Activated T-cell treated with anti-CD3 and anti-CD28 coated beads for 1 hour (primary cell): ENCODE measurements at regions not wholly inside any gene's neighbourhood (a gene's known extent, or its start where the extent isn't known, plus 50 kb on each side); places are given as distances from the start of the nearest gene placed in this dataset.
"Not testable (repeated sequence)": the region's sequence is repeated elsewhere in the genome, so short reads cannot be mapped to it uniquely, and the experiment has no call there.

Source experiments
- DNase-seq: peaks from one replicate; pipeline ENCODE4 v3.0.0-alpha.2; 2020; ENCODE audit warnings: low read depth

DNA sequence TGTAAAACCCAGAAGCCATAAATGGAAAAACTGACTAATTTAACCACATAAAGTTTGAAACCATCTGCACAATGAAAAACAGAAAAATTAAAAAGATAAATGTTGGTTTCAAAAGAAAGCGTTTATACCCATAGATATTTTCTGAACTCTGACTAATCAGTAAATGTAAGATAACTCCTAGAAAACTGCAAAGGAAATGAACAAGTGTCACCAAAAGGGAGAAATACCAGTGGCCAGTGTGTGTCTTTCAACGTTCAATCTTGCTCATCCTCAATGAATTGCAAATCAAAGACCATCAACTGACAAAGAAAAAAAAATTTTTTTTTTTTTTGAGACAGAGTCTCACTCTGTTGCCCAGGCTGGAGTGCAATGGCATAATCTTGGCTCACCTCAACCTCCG lies 180.1 kb downstream of the SYK start:
- no peak for DNase-seq

DNA sequence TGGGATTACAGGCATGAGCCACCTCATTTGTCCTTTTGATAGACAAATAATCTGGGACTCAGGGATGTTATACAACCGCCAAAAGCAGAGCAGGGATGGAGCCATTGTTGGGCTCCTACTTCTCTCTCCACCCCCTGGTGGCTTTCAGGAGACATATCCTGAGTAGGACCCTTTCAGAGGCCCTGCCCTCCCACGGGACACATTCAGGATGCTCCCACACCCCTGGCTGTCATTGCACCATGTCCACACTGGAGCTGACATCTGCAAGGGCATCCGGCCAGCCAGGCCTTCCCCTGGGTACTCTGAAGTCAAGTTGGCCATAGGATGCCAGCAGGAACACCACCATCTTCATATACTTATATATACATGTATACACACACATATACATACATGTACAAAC lies 181.8 kb downstream of the SYK start:
- DNase-seq = no peak

DNA sequence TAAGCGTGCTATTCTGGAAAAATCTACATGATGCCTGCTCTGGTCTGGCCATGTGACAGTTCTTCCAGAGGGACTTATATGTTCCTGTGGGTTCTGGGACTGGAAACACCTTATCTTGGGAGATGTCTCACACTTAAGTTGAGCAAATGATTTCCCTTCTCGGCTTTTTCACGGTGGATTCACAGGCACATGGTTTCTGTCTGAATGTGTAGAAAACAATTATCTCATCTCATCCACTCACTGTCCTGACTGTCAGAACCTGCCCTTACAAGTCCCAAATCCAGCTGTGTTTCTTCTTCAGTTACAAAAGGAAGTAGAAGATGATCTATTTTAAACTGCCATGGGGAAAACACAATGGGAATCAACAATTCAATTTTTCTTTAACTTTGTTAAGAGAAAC lies 184.0 kb downstream of the SYK start:
- DNase-seq = no peak

DNA sequence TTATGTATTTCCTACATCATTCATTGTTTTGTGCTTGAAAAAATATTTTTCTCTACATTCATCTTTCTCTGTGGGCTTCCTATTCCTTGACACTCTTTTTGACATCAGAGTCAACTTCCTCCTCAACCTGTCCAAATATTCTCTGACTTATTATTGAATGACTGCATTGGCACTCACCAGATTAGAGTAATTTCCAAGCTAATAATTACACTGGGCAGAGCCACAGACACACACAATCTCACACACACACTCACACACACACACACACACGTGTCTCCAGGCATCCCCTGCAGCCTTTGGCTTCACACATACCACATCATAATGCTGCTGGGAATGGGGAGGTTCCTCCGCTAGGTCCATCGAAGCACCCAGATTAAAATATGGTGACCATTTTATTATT lies 184.5 kb downstream of the SYK start:
- DNase-seq = no peak

DNA sequence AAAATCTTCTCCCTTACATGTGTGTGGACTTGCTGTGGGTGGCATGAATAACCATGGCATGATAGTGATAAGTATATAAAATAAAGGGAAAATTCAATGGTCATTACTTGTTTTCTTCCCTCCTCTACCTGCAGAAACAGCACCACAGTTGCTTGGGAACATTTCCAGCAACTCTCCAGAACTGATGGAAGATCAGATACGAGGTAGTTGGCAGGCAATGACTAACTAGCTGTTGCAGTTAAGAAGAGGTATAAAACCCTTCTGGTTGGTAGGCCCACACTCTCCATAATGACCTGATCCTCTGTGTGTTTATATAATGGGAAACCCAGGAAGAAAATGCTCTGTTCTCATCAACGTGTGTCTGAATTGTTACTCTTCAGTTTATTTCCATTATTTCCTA lies 185.9 kb downstream of the SYK start:
- DNase-seq = no peak

DNA sequence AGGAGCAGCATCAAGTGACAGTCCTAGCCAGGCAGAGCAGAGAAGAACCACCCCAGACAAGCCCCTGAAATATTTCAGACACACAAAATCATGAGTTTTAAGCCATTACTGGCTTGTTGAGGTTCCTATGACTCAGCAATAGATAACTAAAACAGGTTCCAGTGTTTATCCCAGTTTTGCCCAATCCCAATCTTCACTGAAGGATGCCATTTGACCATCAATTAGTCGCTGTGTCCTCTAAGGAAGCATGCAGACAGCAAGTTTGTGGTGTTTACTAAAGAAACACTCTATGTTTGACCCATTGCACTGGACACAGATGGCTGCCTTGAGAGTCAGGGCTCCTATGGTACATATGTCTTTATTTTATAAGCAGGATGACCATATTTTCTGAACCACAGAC lies 186.7 kb downstream of the SYK start:
- DNase-seq = no peak

DNA sequence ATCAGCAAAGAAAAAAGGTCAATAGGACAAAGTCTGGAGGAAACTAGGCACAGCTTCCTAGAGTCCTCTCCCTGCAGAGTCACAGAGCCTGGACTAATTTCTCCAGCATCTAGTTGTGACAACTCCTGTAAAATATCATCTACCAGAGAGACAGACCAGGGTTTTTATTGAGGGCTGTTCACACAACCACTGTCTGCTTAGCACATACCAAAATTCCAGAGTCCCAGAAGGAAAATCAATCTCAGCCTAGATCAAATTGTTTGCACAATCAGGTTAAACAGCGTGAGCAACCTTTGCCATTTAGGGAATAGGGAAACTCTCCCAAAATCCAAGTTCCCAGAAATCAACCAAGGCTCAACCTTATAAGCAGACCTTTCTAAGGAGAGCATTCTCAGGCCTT lies 190.3 kb downstream of the SYK start:
- no peak for DNase-seq

DNA sequence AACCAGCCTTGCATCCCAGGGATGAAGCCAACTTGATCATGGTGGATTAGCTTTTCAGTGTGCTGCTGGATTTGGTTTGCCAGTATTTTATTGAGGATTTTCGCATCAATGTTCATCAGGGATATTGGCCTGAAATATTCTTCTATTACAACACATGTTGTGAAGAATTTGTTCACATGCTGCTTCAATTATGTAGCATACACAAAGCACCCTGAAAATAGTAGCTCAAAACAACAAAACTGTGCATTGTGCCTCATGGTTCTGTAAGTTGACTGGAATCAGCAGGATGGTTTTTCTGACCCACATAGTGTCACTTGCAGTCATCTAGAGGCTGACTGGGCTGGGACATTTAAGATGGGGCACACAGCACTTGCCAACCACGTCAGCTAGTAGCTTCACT lies 193.9 kb downstream of the SYK start:
- DNase-seq = no peak

DNA sequence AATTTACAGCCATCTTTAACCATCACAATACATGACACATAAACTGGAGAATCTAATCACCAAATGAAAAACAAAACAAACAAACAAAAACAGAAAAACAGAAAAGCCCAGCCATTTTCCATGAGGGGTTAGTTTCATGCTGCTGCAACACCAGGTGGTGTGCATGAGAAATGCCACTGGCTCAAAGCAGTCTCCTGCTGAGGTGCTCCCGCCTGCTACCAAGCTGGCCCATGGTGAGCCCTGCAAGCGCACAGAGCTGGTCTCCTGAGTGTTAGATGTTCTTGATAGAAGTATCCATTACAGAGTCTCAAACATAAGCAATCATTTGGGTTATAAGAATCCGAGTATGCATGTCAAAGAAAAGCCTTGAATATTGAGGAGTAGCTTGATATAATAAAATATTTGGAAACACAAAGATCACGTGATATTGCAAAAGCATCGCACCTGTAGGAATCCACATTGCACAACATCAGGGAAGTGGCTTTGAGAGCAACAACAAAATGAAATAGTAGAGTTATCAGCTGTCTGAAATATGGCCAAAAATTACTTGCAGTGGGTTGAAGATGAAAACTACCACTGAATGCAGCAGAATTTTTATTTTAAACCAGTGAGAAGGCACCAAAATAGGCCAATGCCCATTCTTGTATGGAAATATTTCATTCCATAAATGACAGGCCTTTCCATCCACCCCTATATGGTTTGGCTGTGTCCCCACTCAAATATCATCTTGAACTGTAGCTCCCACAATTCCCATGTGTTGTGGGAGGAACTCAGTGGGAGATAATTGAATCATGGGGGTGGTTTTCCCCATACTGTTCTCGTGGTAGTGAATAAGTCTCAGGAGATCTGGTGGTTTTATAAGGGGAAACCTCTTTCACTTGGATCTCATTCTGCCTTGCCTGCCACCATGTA lies 194.8 kb downstream of the SYK start:
- DNase-seq = no peak

DNA sequence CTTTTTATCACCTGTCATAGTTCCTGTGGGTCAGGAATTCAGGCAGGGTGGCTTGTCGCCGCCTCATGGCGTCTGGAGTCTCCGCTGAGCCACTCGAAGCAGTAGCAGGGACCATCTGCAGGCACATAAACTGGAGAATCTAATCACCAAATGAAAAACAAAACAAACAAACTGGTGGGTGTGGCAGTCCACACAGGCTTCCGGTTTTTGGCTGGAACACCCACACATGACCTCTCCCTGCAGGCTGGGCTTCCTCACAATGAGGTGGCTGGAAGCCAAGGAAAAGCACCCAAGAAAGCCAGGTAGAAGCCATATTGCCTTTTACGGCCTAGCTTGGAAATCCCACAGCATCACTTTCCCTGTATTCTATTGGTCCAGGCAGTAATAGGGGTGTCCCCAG lies 197.0 kb downstream of the SYK start:
- DNase-seq = no peak

DNA sequence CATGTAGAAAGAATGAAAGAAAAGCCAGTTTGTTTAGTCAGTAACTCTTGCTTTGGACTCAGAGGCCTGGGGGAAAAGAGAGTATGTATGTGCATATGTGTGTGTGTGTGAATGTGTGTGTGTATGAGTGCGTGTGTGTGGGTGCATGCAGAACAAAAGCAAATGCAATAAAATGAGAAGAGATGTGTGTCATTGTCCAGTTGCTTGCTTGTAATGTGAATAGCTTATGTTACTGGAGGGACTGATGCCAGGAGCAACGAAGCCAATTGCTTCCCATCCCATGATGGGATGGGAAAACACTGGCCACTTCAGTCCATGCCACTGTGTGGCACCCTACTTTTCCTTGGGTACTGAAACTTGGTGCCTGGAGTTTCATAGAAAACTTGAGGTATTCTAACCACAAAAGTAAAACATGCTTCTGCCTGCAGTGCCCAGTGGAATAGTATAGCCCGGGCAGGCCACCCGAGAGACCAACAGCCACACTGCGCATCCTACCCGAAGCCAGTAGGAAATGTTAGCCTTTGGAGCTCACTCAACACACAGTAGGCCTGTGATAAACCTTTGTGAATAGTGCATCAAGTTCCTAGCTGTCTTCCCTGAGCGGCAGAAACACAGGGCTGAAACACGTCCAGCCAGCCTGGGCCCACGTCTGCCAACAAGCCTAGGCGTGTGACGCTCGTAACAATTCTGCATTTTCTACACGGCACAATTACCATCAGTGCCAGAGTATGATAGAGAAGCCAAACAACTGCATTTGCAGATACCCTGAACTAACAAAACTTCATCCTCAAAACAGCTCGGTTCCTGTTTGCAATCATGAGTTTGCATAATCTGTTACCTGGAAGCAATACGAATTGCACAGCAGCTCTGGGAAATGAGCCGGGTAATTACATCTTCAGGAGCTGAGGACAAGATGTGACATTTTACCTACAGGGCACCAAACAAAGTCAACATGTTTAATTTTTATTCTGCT lies 198.1 kb downstream of the SYK start:
- no peak for DNase-seq

DNA sequence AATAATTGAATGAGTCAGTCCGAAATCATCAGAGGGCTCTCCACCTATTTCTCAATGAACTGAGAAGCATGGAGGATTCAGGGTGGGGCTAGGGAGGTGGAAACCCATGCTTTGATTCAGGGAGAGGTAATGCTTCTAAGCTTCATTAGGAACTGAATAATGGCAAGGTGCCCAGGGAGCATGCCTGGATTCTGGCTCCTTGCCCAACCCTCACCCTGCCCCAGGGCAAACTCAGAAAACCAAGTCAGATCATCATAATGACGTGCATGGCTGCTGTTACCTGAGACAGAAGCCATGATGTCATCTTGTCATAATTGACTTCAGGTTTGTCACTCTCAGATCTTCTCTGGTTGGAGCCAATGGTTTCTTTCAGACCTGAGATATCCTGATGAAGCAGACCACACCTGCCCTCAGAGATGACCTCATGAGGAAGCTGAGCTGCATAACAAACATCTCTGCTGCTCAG lies 199.6 kb downstream of the SYK start:
- DNase-seq = no peak

DNA sequence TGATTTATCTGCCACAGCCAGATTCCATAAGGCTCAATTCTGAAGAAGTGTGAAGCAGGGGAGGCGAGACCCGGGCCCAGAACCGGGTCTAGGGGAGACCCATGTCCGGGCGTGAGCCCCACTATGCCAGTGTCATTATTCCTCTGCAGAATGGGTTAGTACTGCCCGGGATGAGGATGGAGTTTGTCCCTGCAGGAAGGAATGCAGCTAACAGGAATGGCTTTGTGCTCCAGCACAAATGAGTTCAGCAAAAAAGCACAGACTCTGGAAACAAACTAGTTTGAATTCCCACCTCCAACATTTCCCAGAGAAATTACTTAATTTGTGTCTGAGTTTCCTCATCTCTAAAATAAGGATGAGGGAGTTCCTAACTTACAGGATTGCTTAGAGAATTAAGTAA lies 202.9 kb downstream of the SYK start:
- DNase-seq = no peak

DNA sequence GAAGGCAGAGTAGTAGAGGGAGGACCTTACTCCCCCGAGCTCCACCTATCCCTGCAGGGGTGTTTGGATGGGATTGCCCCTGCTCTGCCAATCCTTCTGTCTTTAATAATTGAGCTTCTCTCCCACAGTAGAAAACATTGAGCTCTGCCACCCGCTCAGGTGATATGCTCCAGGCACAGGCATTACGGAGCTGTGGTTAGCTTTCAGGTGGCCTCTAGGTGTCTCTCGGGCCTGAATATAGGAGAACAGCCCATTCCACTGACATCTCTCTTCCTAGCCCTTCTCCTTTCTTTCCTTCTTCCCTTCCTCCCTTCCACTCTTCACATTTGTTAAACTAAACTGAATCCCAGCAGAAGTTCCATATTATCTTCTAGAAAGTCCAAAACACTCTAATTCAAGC lies 203.4 kb downstream of the SYK start:
- DNase-seq = no peak

DNA sequence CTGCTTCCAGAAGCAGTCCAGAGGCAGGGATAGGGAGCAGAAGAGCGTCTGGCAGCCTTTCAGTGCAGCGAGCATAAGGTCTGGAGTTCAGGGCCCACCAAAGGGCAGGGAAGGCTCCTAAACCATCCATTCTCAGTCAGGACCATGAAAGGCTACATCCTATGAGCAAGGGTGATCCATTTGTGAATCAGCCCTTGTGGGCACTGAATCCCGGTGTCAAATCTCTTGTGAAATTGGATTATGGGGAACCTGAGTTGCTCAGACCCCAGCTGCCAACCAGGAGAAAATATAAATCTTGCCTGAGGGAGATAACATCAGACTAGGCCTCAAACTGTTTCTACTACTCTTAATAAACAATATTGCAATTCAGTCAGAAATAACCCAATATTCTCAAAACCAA lies 204.4 kb downstream of the SYK start:
- DNase-seq = no peak

DNA sequence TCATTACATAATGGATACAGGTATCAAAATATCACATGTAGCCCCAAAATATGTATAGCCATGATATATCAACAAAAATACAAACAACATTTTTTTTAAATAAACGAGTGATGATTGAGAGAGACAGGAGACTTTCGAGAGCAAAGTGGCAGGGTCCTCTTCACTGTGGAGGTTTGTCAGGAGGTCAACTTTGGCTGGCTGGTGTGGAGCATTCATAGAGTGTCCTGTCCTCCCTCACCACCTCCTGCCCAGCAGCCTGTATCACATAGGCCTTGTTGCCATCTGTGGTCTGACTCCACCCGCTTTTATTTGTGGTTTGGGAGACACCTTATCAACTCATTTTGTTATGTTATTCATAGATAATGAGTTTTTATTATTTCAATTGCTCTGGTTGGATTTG lies 206.9 kb downstream of the SYK start:
- DNase-seq = no peak

DNA sequence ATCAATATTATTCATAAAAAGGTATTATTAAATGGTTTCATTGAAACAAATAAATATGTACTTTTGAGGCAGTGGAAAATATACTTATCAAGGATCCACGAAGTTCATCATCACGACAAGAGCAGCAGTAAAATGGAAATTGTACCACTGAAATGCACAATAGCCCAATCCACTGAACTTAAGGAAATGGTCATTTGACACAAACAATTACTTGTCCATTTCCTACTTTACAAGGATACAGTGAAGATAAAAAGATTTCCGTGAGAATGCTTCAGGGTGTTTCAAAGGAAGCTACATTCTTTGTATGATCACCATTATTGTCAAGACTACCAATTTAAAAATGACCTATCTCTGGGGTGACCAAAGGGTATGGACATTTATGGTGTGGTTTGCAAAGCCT lies 210.3 kb downstream of the SYK start:
- DNase-seq = no peak

DNA sequence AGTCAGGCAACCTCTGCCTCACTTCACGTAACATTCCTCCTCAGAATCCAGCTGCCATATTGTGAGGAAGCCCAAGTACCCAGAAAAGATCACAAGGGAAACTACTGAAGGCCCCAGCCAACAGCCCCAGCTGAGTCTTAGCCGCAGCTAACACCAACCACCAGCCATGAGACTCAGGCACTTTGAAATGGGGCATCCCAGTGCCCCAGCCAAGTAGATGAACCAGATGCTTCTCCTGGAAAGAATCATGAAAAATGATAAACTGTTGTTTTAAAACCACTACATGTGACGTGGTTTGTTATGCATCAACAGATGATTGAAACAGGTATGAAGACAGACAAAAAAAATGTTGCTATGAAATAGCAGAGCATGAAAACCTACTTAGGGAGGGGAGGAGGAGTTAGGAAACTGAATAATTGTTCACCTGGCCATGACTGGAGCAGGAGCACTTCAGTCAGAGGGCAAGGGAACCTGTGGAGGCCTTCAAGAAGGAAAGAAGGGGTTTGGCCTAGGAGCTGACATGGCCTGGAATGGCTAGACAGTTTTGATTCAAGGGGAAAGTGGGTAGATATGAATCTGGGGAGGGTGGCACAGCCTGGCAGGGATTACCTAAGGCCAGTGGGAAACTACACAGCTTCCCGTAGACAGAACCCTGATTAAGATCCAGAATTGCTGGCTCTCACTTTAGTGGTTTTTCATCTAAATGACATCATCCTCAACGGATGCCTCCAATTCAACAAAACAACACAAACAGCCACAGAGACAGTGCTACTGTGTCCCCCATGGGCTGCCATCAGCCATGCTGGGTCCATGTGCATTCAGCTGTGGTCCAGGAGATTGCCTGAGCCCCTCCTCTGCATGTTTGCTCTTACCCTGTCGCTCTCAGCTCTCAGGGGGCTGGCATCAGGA lies 211.6 kb downstream of the SYK start:
- DNase-seq = no peak

DNA sequence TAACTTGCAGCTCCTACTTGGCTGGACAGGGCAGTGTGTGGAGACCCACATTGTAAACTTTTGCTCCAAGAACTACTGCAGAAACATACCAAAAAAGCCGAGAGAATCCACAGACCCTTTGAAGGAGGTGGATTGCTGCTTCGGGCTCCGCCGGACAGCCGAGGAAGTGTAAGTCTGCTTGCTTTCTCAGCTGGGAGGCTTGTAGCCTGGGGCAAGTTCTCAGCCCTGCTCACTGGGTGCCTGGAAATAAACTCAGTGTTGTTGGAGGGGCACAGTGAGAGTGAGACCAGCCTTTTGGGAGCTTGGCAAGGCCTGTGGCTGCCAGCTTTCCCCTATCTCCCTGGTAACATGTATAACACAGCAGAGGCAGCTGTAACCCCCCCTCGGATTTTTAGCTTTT lies 215.6 kb downstream of the SYK start:
- no peak for DNase-seq

DNA sequence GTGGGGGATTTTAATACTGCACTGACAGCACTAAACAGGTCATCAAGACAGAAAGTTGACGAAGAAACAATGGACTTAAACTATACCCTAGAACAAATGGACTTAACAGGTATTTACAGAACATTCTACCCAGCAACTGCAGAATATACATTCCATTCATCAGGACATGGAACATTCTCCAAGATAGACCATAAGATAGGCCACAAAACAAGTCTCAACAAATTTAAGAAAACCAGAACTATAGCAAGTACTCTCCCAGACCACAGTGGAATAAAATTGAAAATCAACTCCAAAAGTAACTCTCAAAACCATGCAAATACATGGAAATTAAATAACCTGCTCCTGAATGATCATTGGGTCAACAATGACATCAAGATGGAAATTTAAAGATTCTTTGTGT lies 218.3 kb downstream of the SYK start:
- not testable (repeated sequence) for DNase-seq

DNA sequence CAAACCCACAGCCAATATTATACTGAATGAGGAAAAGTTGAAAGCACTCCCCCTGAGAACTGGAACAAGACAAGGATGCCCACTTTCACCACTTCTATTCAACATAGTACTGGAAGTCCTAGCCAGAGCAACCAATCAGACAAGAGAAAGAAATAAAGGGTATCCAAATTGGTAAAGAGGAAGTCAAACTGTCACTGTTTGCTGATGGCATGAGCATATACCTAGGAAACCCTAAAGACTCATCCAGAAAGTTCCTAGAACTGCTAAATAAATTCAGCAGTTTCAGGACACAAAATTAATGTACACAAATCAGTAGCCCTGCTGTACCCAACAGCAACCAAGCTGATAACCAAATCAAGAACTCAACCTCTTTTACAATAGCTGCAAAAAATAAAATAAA lies 220.0 kb downstream of the SYK start:
- DNase-seq = not testable (repeated sequence)

DNA sequence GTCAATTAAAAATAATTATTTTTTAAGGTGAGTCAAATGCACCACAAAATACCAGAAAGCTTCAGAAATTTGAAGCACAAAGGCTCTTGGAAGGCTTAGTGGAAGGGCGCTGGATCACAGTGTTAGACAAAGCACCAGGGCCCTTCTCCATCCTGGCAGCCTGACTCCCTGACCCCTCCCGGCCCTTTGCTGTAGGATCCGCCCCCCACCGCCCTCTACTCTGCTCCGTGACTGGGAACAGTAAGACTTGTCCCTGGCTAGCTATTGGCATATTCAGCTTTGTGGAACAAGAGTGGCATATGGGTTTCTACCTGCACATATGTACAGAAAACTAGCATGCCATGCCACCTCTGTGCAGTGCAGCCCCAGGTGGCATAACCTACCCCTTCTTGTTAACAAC lies 222.1 kb downstream of the SYK start:
- DNase-seq = no peak
